HG02970 (cell line): ENCODE measurements at regions not wholly inside any gene's neighbourhood (a gene's known extent, or its start where the extent isn't known, plus 50 kb on each side); places are given as distances from the start of the nearest gene placed in this dataset.

Source experiments
- ATAC-seq: cut with Tn5 transposase; IDR thresholded peaks from one replicate; pipeline ENCODE4 v1.9.1; 2021; ENCODE audit warnings: mild to moderate bottlenecking, moderate library complexity, moderate number of reproducible peaks; ENCODE audit not compliant: unreplicated experiment, low FRiP score

DNA sequence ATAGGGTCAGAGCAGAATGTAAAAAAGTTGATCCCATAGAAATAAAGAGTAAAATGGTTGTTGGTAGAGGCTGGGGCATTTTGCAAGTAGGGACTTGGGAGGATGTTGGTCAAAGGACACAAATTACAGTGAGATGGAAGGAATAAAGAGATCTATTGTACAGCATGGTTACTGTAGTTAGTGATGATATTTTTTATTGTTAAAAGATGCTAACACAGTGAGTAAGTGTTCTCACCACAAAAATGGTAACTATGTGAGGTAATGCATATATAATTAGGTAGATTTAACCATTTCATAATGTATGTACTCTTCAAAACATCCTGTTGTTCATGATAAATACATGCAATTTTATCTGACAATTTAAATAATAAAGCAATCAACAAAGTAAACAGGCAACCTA lies 280.7 kb upstream of the MAGI2 start:
- no peak for ATAC-seq

DNA sequence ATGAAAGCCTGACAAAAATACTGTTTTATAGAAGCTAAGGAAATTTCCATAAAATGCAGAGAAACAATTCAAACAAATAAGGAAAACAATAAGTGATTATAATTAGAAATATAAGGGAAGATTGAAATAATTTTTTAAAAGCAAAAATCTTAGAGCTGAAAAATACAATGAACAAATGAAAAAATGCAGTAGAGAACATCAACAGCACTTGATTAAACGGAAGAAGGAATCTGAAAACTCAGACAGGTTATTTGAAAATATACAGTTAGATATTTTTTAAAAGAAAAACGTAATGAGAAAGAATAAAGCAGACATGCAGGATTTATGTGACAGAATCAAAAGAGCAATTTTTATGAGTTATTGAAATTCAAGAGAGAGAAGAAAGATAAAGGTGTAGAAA lies 279.1 kb upstream of the MAGI2 start:
- ATAC-seq, result no peak

DNA sequence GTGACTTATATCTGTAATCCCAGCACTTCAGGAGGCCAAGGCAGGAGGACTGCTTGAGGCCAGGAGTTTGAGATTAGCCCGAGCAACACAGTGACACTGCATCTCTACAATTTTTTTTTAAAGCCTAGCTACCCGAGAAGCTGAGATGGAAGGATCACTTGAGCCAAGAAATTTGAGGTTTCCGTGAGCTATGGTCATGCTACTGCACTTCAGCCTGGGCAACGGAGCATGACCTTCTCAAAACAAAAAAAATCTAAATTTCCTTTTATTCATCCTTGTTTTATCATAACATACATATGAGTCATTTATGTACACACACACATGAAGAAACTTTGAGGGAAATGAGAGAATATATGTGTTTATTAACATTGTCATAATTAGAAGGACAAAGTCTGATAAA lies 277.5 kb upstream of the MAGI2 start:
- no peak for ATAC-seq

DNA sequence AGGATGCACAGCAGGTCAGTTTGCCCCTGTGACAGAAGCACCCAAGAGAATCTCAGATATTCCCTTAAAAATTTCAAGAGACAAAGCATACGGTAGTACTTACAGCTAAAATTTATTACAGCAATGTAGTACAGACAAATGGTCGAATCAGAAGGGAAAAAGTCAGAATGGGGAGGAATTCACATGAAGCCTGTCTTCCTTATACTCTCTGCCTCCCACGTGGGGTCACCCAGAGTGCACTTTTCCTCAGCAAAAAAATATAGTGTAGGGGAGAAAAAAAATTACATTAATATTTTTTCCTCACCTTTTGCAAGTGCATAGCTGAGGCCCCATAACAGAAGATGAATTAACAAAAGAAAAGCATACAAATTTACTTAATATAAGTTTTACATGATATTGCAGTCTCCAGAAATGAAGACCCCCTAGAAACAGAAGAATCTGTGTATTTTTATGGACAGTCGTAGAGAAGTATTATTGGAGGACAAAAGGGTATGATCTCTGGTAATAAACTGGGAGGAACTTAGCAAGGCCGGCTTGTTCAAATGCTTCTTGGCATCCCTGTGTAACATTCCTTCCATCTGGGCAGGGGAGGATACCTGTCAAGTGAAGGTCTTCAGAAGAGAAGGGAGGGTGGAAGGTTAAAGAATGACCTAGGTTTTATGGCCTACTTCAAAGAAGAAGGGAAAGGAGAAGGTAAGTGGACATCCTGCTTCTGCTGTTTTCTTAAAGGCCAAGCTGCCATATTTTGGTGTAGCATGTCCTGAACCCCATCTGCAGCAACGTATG lies 270.6 kb upstream of the MAGI2 start:
- ATAC-seq, result no peak

DNA sequence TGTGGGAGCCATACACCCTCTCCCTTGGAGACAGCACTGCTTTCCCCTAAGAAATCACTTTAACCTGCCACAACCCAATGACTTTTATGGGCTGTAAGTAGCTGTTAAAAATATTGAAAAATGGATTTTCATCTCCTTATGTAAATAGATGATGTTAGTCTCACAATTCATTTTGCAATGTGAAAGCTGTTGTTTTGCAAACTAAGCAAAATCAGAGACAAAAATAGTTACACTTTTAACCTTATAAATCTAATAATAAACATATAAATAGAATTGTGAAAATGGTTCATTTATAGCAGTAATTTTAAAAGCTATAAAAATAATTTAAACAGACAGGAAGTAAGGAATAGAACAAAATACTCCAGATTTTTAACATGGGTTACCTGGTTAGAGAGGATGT lies 268.8 kb upstream of the MAGI2 start:
- no peak for ATAC-seq

DNA sequence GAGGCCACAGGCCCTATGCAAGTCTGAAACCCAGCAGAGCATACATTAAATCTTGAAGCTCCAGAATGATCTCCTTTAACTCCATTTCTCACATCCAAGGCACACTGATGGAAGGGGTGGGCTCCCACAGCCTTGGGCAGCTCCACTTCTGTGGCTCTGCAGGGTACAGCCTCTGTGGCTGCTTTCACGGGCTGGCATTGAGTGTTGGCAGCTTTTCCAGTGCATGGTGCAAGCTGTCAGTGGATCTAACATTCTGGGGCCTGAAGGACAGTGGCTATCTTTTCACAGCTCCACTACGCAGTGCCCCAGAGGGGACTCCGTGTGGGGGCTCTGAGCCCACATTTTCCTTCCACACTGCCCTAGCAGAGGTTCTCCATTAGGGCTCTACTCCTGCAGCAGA lies 265.7 kb upstream of the MAGI2 start:
- no peak for ATAC-seq

DNA sequence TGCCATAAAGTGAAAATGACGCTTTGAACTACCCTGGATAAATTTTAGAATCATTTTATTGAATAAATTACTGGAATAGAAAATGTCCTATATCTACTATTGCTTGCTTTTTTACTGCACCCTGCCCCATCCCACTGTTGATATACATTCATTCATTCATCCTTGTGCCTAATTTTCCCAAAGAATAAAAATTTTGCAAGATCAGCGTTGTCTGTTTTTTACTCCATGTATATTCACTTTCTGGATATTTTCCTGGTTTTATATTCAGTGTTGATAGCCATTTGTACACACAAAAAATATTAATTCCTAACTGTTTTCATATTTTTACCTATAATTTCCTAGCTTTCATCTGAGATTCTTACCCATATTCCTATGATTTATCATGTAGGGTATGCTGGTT lies 262.9 kb upstream of the MAGI2 start:
- no peak for ATAC-seq

DNA sequence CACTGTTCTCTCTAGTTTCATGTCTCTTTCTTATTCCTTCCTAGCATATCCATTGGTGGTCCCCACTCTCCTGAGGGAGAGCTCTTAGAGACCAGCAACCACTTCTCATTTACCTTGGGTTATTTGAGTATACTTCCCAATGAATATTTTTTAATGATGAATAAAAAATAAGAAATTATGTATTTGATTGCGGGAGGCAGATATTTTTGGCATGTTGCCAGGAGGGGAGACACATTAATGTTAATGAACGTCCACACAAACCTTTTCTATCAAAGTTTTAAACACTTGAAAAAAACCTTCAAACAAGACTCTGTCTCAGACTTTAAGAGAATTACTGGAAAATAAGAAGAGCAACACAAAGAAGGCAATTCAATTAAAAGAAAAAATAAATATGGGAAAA lies 260.6 kb upstream of the MAGI2 start:
- no peak for ATAC-seq

DNA sequence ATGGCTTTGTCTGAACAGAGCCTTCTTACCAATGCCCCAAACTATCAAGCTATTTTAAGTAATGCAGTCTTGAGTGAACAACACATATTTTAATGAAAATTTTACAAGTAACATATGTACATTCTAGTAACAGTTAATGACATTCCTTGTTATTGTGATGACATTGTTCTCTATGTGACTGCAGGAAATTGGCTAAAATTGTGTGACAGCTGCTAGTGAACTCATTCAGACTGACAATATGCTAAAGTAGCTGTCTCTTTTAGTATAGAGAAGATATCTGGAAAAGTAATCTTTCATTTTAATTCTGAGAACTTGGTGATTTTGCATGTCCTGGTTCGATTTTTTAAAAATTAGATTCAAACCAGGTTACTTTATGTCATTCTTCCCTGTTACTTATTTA lies 259.8 kb upstream of the MAGI2 start:
- no peak for ATAC-seq

DNA sequence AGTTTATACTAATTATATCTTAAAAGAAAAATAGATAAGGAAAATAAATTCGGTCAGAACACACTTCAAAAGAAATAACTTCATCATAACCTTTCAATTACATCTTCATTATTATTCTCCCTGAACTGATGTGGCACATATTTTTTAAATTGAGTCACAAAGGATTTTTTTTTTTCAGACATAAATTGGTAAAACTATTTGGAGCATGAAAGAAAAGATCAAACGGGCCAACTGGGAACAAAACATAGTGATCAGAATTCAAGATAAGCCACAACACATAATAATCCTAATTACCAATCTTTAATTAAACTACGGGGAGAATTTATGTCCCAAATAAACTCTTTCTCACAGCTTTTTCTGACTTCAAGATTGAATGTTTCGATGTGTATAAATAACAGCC lies 258.2 kb upstream of the MAGI2 start:
- no peak for ATAC-seq

DNA sequence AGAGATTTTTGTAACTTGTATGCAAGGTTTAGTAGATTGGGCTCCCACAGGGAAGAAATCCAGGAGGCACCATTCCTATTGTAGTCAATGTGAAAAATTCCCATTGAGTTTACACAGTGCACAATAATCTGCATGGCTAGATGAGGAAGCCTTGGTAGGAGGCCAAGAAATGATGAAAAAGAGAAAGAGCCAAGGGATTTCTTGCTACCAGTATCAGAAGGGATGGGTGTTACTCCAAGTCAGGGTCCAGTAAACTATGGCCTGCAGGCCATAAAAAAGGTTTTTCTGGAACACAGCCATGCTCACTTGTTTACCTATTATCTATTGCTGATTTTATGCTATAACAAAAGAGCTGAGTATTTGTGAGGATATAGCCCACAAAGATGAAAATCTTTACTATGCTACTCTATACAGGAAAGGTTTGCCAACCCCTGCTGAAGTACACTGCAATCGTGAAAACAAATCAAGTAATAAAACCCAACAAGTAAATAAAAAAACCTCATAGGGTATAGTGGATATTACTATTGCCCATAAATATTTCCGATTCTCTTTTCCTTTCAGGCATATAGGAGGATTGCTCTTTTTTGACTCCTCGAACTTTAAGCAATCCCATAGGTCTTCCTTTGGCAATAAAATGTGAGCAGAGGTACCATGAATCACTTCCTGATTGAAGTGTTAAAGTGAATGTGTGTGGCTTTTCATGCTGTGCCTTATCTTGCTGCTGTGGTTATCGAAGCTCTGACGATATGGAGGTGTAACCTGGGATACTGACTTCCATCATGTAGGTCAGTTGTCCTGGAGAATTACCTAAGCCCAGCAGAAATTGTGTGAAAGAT lies 256.3 kb upstream of the MAGI2 start:
- no peak for ATAC-seq

DNA sequence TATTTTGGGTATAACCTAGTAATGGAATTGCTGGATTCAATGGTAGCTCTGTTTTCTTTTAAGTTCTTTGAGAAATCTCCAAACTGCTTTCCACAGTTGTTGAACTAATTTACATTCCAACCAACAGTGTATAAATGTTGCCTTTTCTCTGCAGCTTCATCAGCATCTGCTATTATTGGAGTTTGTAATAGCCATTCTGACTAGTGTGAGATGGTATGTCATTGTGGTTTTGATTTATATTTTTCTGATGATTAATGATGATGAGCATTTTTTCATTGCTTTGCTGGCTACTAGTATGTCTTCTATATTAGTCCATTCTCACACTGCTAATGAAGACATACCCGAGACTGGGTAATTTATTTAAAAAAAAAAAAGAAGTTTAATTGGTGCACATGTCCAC lies 248.6 kb upstream of the MAGI2 start:
- ATAC-seq, result no peak

DNA sequence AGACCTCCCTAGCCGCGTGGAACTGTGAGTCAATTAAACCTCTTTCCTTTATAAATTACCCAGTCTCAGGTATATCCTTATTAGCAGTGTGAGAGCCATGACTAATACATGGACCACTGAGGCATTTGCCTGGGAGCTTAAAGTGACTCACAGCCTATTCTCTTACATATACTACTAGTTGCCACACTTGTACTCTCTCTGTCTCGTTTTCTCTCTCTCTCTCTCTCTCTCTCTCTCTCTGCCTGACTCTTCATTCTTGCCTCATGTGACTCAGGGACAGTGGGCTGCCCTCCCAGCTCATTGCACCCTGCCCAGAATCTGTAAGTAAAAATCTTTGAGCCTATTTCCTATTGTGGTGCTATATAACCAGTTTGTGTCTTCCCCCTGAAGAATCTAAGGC lies 238.5 kb upstream of the MAGI2 start:
- no peak for ATAC-seq

DNA sequence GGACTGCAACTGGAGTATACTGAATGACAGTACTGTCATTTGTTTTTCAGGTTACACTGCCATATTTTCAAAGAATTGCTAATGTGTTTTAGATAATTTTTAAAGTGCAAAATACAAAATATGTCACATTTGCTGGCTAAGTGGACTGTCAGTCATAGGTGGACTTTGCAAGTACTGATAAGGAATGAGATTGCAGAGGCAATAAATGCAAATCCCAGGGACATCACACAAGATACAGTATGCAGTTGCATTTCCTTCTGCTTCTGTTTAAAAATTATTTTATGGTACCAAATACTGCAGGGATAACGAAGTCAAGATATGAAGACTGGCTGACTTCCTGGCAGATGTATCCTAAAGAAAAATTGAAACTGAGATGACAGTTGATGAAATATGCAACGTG lies 237.6 kb upstream of the MAGI2 start:
- ATAC-seq, result no peak

DNA sequence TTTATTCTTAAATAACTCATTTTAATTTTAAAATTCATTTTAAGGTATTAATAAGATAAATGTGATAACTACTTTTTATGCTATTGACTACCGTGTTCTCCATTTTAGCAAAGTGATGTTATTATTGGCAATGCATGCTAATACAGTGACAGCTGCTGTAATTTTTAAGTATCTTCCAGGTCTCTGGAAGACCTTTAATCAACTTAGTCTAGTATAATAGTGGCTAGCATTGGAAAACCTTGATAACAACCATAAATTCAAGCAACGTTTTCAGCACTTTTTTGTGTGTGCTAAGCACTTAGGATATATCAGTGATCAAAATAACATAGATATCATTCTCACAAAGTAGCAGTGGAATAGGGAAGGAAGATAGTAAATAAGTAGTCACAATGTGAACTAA lies 230.9 kb upstream of the MAGI2 start:
- ATAC-seq, result no peak

DNA sequence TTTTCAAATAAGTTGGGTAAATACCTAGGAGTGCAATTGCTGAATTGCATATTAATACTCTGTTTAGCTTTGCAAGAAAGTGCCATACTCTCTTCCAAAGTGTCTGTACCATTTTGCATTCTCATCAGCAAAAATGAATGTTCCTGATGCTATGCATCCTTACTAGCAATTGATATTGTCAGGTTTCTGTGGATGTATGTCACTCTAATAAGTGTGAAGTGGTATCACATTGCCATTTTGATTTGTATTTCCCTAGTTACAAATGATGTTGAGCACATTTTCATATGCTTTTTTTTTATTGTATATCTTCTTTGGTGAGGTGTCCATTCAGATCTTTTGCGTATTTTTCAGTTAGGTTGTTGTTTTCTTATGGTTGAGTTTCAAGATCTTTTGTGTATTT lies 230.4 kb upstream of the MAGI2 start:
- no peak for ATAC-seq

DNA sequence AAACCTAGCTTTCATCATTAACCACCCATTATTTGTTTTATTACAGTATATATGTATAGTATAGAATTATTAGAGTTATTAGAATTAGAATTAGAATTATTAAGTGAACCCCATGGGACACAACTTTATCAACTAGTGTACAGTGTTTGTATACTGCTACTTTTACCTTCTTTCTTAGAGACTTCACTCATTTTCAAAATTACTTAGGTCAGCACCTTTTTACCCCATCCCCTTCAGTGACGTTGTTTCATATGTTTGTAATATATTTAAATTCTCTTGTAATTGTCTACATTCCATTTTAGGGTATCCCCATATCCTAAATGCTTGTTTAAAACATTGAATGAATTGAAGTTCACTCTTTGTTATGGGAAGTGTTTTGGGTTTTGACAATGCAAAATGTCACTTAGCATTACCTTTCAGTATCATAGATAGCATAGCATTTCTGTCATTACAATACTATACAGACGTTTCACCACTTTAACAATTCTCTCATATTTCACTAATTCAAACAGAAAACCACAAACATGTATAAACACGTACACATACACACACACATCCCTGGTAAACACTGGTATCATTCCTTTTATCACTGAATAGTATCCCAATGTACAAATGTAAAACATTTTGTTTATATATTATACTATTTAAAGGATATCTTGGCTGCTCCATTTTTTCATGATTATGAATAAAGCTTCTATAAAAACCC lies 229.9 kb upstream of the MAGI2 start:
- ATAC-seq, result no peak

DNA sequence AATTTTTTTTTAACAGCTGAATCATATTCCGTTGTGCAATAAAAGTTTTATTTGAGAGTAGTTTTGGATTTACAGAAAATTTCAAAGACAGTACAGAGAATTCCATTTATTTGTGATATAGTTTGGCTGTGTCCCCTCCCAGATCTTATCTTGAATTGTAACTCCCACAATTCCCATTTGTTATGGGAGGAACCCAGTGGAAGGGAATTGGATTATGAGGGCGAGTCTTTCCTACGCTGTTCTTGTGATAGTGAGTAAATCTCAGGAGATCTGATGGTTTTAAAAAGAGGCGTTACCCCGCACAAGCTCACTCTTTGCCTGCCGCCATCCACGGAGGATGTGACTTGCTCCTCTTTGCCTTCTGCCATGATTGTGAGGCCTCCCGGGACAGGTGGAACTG lies 228.0 kb upstream of the MAGI2 start:
- no peak for ATAC-seq

DNA sequence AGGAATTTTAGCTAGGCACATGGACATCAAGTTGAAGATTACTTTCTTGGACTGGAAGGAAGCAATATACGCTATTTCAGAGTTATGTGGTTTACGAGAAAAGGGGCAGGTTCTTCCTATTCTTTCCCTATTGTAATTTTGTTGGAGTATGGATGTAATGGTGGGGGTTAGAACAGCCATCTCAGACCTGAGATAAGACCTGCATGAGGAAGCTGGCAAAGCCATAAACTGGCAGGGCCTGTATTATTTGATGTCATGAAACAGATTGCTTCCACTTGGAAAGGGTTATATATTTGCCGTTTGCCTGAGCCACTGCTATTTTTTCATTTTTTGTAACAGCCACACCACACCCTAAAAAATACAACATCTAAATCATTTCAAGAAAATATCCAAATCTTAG lies 220.5 kb upstream of the MAGI2 start:
- no peak for ATAC-seq

DNA sequence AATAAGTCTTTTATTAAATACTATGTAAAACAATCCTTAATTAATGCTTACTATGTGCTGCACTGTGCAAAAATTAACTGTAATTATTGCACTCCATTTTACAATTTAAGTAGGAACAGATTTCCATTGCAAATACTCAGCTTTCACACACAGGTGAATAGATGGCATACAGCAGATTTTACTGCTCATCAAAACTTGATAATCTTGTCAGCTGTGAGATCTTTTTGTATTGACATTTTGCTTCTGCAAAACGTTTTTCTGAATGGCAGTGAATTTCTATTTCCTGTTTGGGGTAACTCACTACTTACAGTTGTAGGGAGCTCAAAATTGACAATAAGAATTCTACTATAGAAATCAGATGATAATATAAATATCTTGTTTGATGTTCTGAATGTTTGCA lies 220.0 kb upstream of the MAGI2 start:
- ATAC-seq, result no peak

DNA sequence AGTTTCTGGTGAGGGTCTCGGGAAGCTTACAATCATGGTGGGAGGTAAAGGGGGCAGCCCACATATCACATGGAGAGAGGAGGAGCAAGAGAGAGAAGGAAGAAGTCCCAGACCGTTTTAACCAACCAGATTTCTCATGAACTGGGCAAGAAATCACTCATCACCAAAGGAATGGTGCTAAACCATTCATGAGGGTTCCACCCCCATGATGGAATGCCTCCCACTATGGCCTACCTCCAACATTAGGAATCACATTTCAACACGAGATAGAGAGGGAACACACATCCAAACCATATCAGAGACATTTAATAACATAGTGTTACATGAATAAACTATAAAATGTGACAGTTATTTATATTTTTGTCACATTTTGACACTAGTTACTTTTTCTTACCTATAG lies 214.8 kb upstream of the MAGI2 start:
- no peak for ATAC-seq
